T-helper 2 cell treated with Interferon-gamma antibody and Interleukin-4, amounts not matched to agents 5 μg/mL and 100 μg/mL, for 36 hours (primary cell): ENCODE measurements at regions not wholly inside any gene's neighbourhood (a gene's known extent, or its start where the extent isn't known, plus 50 kb on each side); places are given as distances from the start of the nearest gene placed in this dataset.
"Not testable (repeated sequence)": the region's sequence is repeated elsewhere in the genome, so short reads cannot be mapped to it uniquely, and the experiment has no call there.

Source experiments
- DNase-seq: peaks from one replicate; pipeline ENCODE4 v3.0.0; 2021; ENCODE audit warnings: low spot score
- H3K27ac Mint-ChIP-seq: one replicate; pipeline ENCODE4 v1.8.0; 2021; ENCODE audit warnings: mild to moderate bottlenecking, mixed read lengths
- H3K27me3 Mint-ChIP-seq: one replicate; pipeline ENCODE4 v1.8.0; 2021; ENCODE audit warnings: low read depth, mixed read lengths
- H3K36me3 Mint-ChIP-seq: one replicate; pipeline ENCODE4 v1.8.0; 2021; ENCODE audit warnings: low read depth, mixed read lengths
- H3K4me1 Mint-ChIP-seq: one replicate; pipeline ENCODE4 v1.8.0; 2021; ENCODE audit warnings: low read depth, mixed read lengths
- H3K4me3 Mint-ChIP-seq: one replicate; pipeline ENCODE4 v1.8.0; 2022; ENCODE audit warnings: mild to moderate bottlenecking, moderate library complexity, mixed read lengths
- H3K9me3 Mint-ChIP-seq: one replicate; pipeline ENCODE4 v1.8.0; 2021; ENCODE audit warnings: mixed read lengths

GRCh38 chr1:65020774-65021173, 54.4 kb upstream of the JAK1 start:
- Mint-ChIP-seq H3K4me3 (no peak overlapping the region), H3K9me3 (no peaks in the 10 kb centered on the region), H3K27me3 (peaks cover 6% of the 10 kb centered on the region), H3K36me3 (no peaks in the 10 kb centered on the region), H3K4me1 (no peaks in the 10 kb centered on the region), H3K27ac (no peak overlapping the region)
- DNase-seq, result no peak

DNA sequence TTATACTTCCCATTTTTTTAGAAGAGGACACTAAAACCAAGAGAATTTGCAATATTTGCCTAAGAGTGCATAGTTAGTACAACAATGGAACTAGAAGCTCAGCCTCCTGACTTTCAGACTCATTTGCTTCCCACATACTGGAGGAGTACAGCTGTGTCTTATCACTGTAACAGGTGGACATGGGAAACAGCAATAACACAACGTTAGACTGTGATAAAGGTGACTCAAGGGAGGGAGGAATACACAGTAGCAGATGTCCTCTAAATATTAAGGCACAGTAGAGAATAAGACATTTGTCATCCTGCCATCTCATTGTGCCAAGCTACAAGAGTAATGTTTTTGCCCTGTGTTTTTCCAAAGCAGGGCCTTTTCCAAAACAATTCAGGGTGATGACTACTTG, 55.4 kb upstream of the JAK1 start:
- no peaks in the 10 kb centered on the region for H3K36me3 Mint-ChIP-seq
- H3K4me3 Mint-ChIP-seq, result no peak overlapping the region
- no peaks in the 10 kb centered on the region for H3K9me3 Mint-ChIP-seq
- peaks cover 6% of the 10 kb centered on the region for H3K27me3 Mint-ChIP-seq
- no peak overlapping the region for H3K27ac Mint-ChIP-seq
- H3K4me1 Mint-ChIP-seq, result no peaks in the 10 kb centered on the region
- no peak for DNase-seq

DNA sequence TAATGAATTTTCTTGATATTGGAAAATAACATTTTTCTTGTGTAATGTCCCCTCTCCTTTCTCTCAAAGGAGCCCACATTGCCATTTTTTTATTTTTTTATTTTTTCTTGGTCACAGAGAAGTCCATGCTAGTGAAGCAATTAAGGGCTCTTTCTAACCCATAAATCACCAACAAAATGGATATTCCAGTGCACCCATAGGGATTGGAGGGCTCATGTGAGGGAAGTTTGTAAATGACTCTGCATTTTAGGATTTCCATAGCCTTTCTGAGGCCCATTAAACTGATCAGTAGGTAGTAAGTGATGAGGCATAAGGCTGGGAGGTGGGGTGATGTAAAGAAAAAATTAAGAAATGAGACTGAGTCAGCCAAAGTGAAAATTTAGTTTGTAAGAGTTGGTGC, 55.9 kb upstream of the JAK1 start:
- DNase-seq, result no peak
- Mint-ChIP-seq H3K4me1 (no peaks in the 10 kb centered on the region), H3K27ac (no peak overlapping the region), H3K4me3 (no peak overlapping the region), H3K36me3 (no peaks in the 10 kb centered on the region), H3K9me3 (no peaks in the 10 kb centered on the region), H3K27me3 (peaks cover 7% of the 10 kb centered on the region)

- Mint-ChIP-seq H3K27me3 (peaks cover 8% of the 10 kb centered on the region), H3K27ac (no peak overlapping the region), H3K4me3 (no peak overlapping the region), H3K9me3 (peaks cover 3% of the 10 kb centered on the region), H3K4me1 (peaks cover 5% of the 10 kb centered on the region), H3K36me3 (no peaks in the 10 kb centered on the region)
- DNase-seq, result no peak
Measured at GRCh38 chr1:65025794-65026193, 59.4 kb upstream of the JAK1 start.

DNA sequence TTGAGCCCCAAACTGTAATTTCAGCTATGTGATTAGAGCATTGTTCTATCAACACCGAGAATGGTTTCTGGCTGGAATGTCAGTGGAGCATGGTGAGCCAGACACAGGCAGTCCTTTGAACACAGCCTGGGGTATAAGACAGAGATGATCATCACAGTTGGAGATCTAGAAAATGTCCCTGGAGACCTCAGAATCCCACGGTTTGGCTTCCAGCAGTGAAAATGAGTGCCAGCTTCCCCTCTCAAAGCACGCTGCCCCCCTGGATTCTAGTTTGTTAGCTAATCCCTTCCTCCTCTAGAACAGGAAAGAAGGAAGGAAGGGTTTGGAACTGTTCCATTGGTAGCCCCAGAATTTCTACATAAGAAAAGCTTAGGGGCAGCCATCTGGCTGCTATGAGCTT, 59.9 kb upstream of the JAK1 start:
- Mint-ChIP-seq H3K9me3 (peaks cover 3% of the 10 kb centered on the region), H3K4me1 (peaks cover 5% of the 10 kb centered on the region), H3K36me3 (no peaks in the 10 kb centered on the region), H3K4me3 (no peak overlapping the region), H3K27ac (no peak overlapping the region), H3K27me3 (peaks cover 8% of the 10 kb centered on the region)
- no peak for DNase-seq

- H3K9me3 Mint-ChIP-seq, result peaks cover 3% of the 10 kb centered on the region
- no peak for DNase-seq
- no peak overlapping the region for H3K27ac Mint-ChIP-seq
- H3K27me3 Mint-ChIP-seq, result peaks cover 8% of the 10 kb centered on the region
- H3K4me3 Mint-ChIP-seq, result no peak overlapping the region
- peaks cover 5% of the 10 kb centered on the region for H3K4me1 Mint-ChIP-seq
- H3K36me3 Mint-ChIP-seq, result no peaks in the 10 kb centered on the region
Measured at GRCh38 chr1:65027666-65028358, 61.5 kb upstream of the JAK1 start.

- not testable (repeated sequence) for H3K27ac Mint-ChIP-seq, H3K4me1 Mint-ChIP-seq, H3K9me3 Mint-ChIP-seq
Measured at GRCh38 chr1:65029434-65029833, 63.1 kb upstream of the JAK1 start.

DNA sequence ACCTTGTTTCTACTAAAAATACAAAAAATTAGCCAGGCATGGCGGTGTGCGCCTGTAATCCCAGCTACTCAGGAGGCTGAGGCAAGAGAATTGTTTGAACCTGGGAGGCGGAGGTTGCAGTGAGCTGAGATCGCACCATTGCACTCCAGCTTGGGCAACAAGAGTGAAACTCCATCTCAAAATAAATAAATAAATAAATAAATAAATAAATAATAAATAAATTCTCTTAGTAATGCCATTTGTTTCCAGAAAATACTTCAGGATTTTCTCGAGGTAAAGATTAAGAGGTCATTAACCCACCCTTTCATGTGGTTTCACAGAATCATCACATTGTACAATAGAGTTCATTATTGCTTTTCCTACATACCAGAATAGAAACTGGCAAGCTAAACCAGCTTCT, 68.5 kb upstream of the JAK1 start:
- not testable (repeated sequence) for H3K27ac Mint-ChIP-seq, H3K36me3 Mint-ChIP-seq, H3K9me3 Mint-ChIP-seq, H3K4me1 Mint-ChIP-seq, DNase-seq, H3K27me3 Mint-ChIP-seq, H3K4me3 Mint-ChIP-seq

More at GRCh38 chr1:65029434-65029833, 63.1 kb upstream of the JAK1 start:
- not testable (repeated sequence) for DNase-seq, H3K27me3 Mint-ChIP-seq, H3K36me3 Mint-ChIP-seq, H3K4me3 Mint-ChIP-seq

DNA sequence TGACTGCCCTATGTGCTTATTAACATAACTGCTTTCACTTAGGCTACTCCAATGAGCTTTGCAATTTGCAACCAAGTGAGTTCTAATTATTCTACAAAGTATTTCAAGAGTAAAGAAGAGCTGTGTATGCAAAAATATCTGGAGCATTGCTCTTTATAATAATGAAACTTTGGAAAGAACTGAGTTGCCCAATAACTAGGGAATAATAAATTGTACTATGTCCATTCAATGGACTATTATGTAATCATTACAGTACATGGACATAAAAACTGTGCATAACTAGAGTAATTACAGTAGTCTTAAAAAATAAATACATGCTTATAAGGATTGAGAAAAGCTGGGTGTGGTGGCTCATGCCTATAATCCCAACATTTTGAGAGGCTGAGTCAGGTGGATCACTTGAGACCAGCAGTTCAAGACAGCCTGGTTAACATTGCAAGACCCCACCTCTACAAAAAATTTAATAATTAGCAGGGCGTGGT, 70.3 kb upstream of the JAK1 start:
- H3K27me3 Mint-ChIP-seq, result peaks cover 2% of the 10 kb centered on the region
- H3K4me1 Mint-ChIP-seq, result peaks cover 2% of the 10 kb centered on the region
- no peak for DNase-seq
- H3K27ac Mint-ChIP-seq, result no peak overlapping the region
- H3K36me3 Mint-ChIP-seq, result no peaks in the 10 kb centered on the region
- no peaks in the 10 kb centered on the region for H3K9me3 Mint-ChIP-seq
- no peak overlapping the region for H3K4me3 Mint-ChIP-seq

DNA sequence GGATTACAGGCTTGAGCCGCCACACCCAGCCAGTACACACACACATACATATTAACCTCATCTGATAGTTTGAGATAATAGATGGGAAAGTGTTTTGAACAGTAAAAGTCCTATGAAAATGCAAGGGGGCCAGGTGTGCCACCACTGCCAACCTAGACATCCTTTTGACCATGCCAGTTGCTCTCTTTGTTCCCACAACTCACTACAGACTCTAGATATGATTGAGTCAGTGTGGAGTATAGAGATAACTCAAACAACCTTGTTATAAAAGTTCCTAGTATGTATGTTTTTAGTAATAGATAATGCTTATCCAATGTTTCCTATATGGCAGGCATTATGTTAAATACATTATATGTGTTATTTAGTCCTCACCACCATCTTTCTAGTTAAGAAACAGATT, 72.7 kb upstream of the JAK1 start:
- H3K27me3 Mint-ChIP-seq, result peaks cover 1% of the 10 kb centered on the region
- H3K9me3 Mint-ChIP-seq, result no peaks in the 10 kb centered on the region
- peaks cover 2% of the 10 kb centered on the region for H3K4me1 Mint-ChIP-seq
- no peak for DNase-seq
- H3K4me3 Mint-ChIP-seq, result no peak overlapping the region
- H3K27ac Mint-ChIP-seq, result no peak overlapping the region
- no peaks in the 10 kb centered on the region for H3K36me3 Mint-ChIP-seq

GRCh38 chr1:65039508-65039907, 73.2 kb upstream of the JAK1 start:
- no peak overlapping the region for H3K27ac Mint-ChIP-seq
- no peaks in the 10 kb centered on the region for H3K36me3 Mint-ChIP-seq
- H3K9me3 Mint-ChIP-seq, result no peaks in the 10 kb centered on the region
- H3K4me3 Mint-ChIP-seq, result no peak overlapping the region
- DNase-seq, result no peak
- no peaks in the 10 kb centered on the region for H3K27me3 Mint-ChIP-seq
- peaks cover 5% of the 10 kb centered on the region for H3K4me1 Mint-ChIP-seq

DNA sequence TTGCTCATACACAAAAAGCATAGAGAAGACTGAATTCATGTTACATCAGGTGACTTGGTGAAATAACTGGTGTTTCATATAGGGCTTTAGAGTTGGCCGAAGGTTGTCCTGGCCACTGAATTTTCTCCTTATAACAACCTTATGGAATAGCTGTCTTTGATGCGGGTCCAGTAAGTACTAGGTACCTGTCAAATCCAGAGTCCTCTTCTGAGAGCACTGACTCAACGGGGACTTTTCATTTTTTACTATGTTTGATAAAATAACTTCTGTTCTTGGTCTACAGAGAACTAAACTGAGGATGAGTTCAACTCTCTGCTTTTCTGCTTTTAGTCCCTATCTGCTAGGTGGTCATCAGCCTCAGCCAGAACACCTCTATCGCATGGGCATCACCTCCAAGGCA, 76.1 kb upstream of the JAK1 start:
- Mint-ChIP-seq H3K36me3 (no peaks in the 10 kb centered on the region), H3K27ac (no peak overlapping the region), H3K9me3 (no peaks in the 10 kb centered on the region), H3K4me3 (no peak overlapping the region), H3K27me3 (no peaks in the 10 kb centered on the region), H3K4me1 (peaks cover 6% of the 10 kb centered on the region)
- DNase-seq, result no peak

- peaks cover 4% of the 10 kb centered on the region for H3K27me3 Mint-ChIP-seq
Measured at GRCh38 chr1:65044411-65044810, 78.1 kb upstream of the JAK1 start.

DNA sequence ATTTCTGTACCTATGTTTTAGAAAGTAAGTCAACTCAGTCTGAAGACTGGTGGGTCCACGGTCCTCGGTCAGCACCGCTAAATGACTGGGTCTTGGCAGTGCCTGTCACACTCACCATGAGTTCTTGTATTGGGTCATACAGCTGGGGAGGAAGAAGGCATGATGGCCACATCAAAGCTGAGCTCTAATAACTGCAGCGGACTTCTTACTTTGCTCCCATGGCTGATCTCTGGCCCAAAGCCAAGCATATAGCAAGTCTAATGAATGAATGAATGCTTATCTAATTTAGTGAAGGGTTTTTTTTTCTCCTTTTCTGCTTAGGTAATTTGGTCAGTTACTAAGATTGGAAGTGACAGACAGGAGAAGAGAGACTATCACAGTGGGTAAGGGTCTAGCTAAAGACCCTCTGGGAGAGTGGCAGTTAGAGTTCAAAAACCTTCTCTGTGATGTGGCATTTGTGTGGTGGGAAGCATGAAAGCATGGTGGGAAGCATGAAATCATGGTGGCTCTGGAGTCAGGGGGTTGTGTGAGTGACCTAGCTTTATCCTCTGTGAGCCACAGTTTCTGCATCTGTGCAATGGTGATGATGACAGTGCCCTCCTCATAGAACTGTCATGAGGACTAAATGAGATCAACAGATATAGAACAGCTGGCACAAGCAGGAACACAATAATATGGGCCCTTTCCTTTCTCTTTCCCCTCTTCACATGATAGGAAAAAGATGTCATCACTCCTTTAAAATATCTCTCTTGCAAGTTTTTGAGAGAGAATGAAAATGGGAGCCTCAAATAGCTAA, 78.9 kb upstream of the JAK1 start:
- Mint-ChIP-seq H3K4me3 (no peak overlapping the region), H3K27me3 (peaks cover 5% of the 10 kb centered on the region), H3K9me3 (no peaks in the 10 kb centered on the region), H3K36me3 (no peaks in the 10 kb centered on the region), H3K27ac (no peak overlapping the region), H3K4me1 (peaks cover 19% of the 10 kb centered on the region)
- no peak for DNase-seq

More at GRCh38 chr1:65044411-65044810, 78.1 kb upstream of the JAK1 start:
- Mint-ChIP-seq H3K36me3 (no peaks in the 10 kb centered on the region), H3K4me3 (no peak overlapping the region), H3K9me3 (no peaks in the 10 kb centered on the region), H3K27ac (no peak overlapping the region), H3K4me1 (peaks cover 11% of the 10 kb centered on the region)
- no peak for DNase-seq
